ENCODE measurements at regions not wholly inside any gene's neighbourhood (a gene's known extent, or its start where the extent isn't known, plus 50 kb on each side); places are given as distances from the start of the nearest gene placed in this dataset.
"Not testable (repeated sequence)": the region's sequence is repeated elsewhere in the genome, so short reads cannot be mapped to it uniquely, and the experiment has no call there.

GRCh38 chrX:109902665-109903064 is 100.2 kb upstream of the TMEM164 start:
- no peak for TF ChIP-seq CTCF (IDR thresholded peaks at IDR 0.05; ENCODE audit: low read depth, low read length)
- no peak overlapping the region for H3K4me3 ChIP-seq (ENCODE audit: low read depth, low read length)

GRCh38 chrX:109911046-109911445 is 91.9 kb upstream of the TMEM164 start:
- peak; percentile 55 for TF ChIP-seq CTCF (IDR thresholded peaks at IDR 0.05; ENCODE audit: low read depth, low read length)
- H3K4me3 ChIP-seq (ENCODE audit: low read depth, low read length), result no peak overlapping the region

- not testable (repeated sequence) for H3K4me3 ChIP-seq (ENCODE audit: low read depth, low read length)
Observed at GRCh38 chrX:109912993-109913392, 89.9 kb upstream of the TMEM164 start.

GRCh38 chrX:109914114-109914849 is 88.6 kb upstream of the TMEM164 start:
- H3K4me3 ChIP-seq (ENCODE audit: low read depth, low read length), result no peak overlapping the region
- no peak for TF ChIP-seq CTCF (IDR thresholded peaks at IDR 0.05; ENCODE audit: low read depth, low read length)

GRCh38 chrX:109918753-109919152 is 84.2 kb upstream of the TMEM164 start:
- TF ChIP-seq CTCF (IDR thresholded peaks at IDR 0.05; ENCODE audit: low read depth, low read length), result no peak
- H3K4me3 ChIP-seq (ENCODE audit: low read depth, low read length), result no peak overlapping the region

GRCh38 chrX:109920325-109920724 is 82.6 kb upstream of the TMEM164 start:
- no peak for TF ChIP-seq CTCF (IDR thresholded peaks at IDR 0.05; ENCODE audit: low read depth, low read length)
- H3K4me3 ChIP-seq (ENCODE audit: low read depth, low read length), result no peak overlapping the region

GRCh38 chrX:109920868-109921267 is 82.0 kb upstream of the TMEM164 start:
- H3K4me3 ChIP-seq (ENCODE audit: low read depth, low read length), result no peak overlapping the region
- no peak for TF ChIP-seq CTCF (IDR thresholded peaks at IDR 0.05; ENCODE audit: low read depth, low read length)

- no peak overlapping the region for H3K4me3 ChIP-seq (ENCODE audit: low read depth, low read length)
- TF ChIP-seq CTCF (IDR thresholded peaks at IDR 0.05; ENCODE audit: low read depth, low read length), result no peak
Observed at GRCh38 chrX:109922190-109922589, 80.7 kb upstream of the TMEM164 start.

GRCh38 chrX:109925003-109925402 is 77.9 kb upstream of the TMEM164 start:
- H3K4me3 ChIP-seq (ENCODE audit: low read depth, low read length), result not testable (repeated sequence)
